PC-3 (cell line): ENCODE measurements at regions not wholly inside any gene's neighbourhood (a gene's known extent, or its start where the extent isn't known, plus 50 kb on each side); places are given as distances from the start of the nearest gene placed in this dataset.

ENCODE experiments used
- ATAC-seq: fragments of 200-7000 bp; cut with Tn5 transposase; 2 replicates; pipeline ENCODE4 v1.9.1; 2020; ENCODE audit warnings: mild to moderate bottlenecking, moderate library complexity
- BruUV-seq: library from RNA; stranded (reverse); fragments of 400-500 nt; replicated peaks from 2 replicates; lab custom pipeline; 2021; lab: Mats Ljungman, UMichigan
- CTCF ChIA-PET: fragments of 300-600 bp; sonication (Branson Sonifier 250); formaldehyde crosslinking; loops from one replicate; lab custom pipeline; 2022; ENCODE audit warnings: antibody characterized with exemption; lab: Charles Lee
- POLR2A ChIA-PET: fragments of 300-600 bp; sonication (Branson Sonifier 250); formaldehyde crosslinking; loops from one replicate; lab custom pipeline; 2022; ENCODE audit warnings: antibody characterized with exemption; ENCODE audit not compliant: unreplicated experiment; lab: Charles Lee
- DNase-seq: peaks from one replicate; pipeline ENCODE4 v3.0.0-alpha.2; 2015
- H2AFZ ChIP-seq: fragments of 300-600 bp; sonication (generic); 2 replicates; pipeline ENCODE4 v1.6.0; 2016; ENCODE audit warnings: antibody characterized with exemption, low read length
- H3F3A ChIP-seq: fragments of 300-600 bp; sonication (generic); one replicate; pipeline ENCODE4 v1.6.0; 2017; ENCODE audit warnings: antibody characterized with exemption, low read length, control low read depth, mild to moderate bottlenecking; ENCODE audit not compliant: unreplicated experiment
- H3K27ac ChIP-seq: fragments of 300-600 bp; sonication (generic); 2 replicates; pipeline ENCODE4 v1.5.1; 2016; ENCODE audit warnings: mild to moderate bottlenecking, low read length
- H3K27me3 ChIP-seq: fragments of 300-600 bp; sonication (generic); 2 replicates; pipeline ENCODE4 v1.6.1; 2016; ENCODE audit warnings: low read length, mixed read lengths
- H3K36me3 ChIP-seq: fragments of 300-600 bp; sonication (generic); 2 replicates; pipeline ENCODE4 v1.6.1; 2016; ENCODE audit warnings: low read depth, mixed run types, low read length, mixed read lengths
- H3K4me1 ChIP-seq: fragments of 300-600 bp; sonication (generic); 2 replicates; pipeline ENCODE4 v1.5.1; 2016; ENCODE audit warnings: low read length; ENCODE audit not compliant: insufficient read depth
- H3K4me2 ChIP-seq: fragments of 300-600 bp; sonication (generic); 2 replicates; pipeline ENCODE4 v1.6.0; 2016; ENCODE audit warnings: low read length
- H3K4me3 ChIP-seq: fragments of 300-600 bp; sonication (generic); 2 replicates; pipeline ENCODE4 v1.5.1; 2016; ENCODE audit warnings: mild to moderate bottlenecking, low read length, mixed read lengths
- H3K79me2 ChIP-seq: fragments of 300-600 bp; sonication (generic); 2 replicates; pipeline ENCODE4 v1.6.1; 2017; ENCODE audit warnings: low read length, mixed read lengths
- H3K9ac ChIP-seq: fragments of 300-600 bp; sonication (generic); 2 replicates; pipeline ENCODE4 v1.6.0; 2016; ENCODE audit warnings: mild to moderate bottlenecking, low read length
- H3K9me2 ChIP-seq: fragments of 300-600 bp; sonication (generic); replicated peaks from 2 replicates; pipeline ENCODE4 v1.6.1; 2016; ENCODE audit warnings: mixed run types, low read length, mixed read lengths
- H3K9me3 ChIP-seq: fragments of 300-600 bp; sonication (generic); 2 replicates; pipeline ENCODE4 v1.6.1; 2016; ENCODE audit warnings: low read length, mixed read lengths
- H4K20me1 ChIP-seq: fragments of 300-600 bp; sonication (generic); 2 replicates; pipeline ENCODE4 v1.6.1; 2016; ENCODE audit warnings: low read length, mixed read lengths
- CTCF ChIP-seq: fragments of 300-600 bp; sonication (generic); conservative IDR thresholded peaks from 2 replicates; pipeline ENCODE4 v1.5.1; 2017; ENCODE audit warnings: antibody characterized with exemption, low read depth, mild to moderate bottlenecking, low read length
- EZH2 ChIP-seq: fragments of 300-600 bp; sonication (generic); IDR thresholded peaks from one replicate; pipeline ENCODE4 v1.6.1; 2017; ENCODE audit warnings: antibody characterized with exemption, mild to moderate bottlenecking, low read length; ENCODE audit not compliant: unreplicated experiment
- EZH2phosphoT487 ChIP-seq: fragments of 300-600 bp; sonication (generic); IDR thresholded peaks from 2 replicates; pipeline ENCODE4 v1.6.1; 2018; ENCODE audit warnings: mild to moderate bottlenecking, antibody characterized with exemption, low read length, borderline replicate concordance
- intact Hi-C: fragments of 100-400 bp; cut with micrococcal nuclease; formaldehyde crosslinking; loops from 2 replicates; pipeline ENCODE4 v1.9.0; 2023

- Histone ChIP-seq H3K27ac (no peak overlapping the region), H3K4me3 (no peak overlapping the region), H3K27me3 (no peaks in the 10 kb centered on the region), H3K9ac (no peak overlapping the region), H2AFZ (no peak overlapping the region), H3F3A (no peaks in the 10 kb centered on the region), H4K20me1 (no peaks in the 10 kb centered on the region), H3K9me2 (no peaks in the 10 kb centered on the region), H3K79me2 (no peaks in the 10 kb centered on the region), H3K4me2 (no peak overlapping the region), H3K4me1 (no peaks in the 10 kb centered on the region), H3K36me3 (no peaks in the 10 kb centered on the region), H3K9me3 (no peaks in the 10 kb centered on the region)
- no TSS peak for BruUV-seq
- ChIA-PET CTCF (no interaction called here), POLR2A (no interaction called here)
- no peak for TF ChIP-seq CTCF
- no peak for TF ChIP-seq EZH2
- TF ChIP-seq EZH2phosphoT487, result no peak
- DNase-seq (no peak), ATAC-seq (no peak)
- intact Hi-C loops, result no loop called here
These were observed 180.7 kb downstream of the RAD51AP2 start for GRCh38 chr2:17337507-17337906.

GRCh38 chr2:17336458-17336857 lies 181.8 kb downstream of the RAD51AP2 start:
- H3K9ac ChIP-seq, result no peak overlapping the region
- CTCF ChIA-PET, result no interaction called here

GRCh38 chr2:17334300-17334699 lies 183.9 kb downstream of the RAD51AP2 start:
- no TSS peak for BruUV-seq

More at GRCh38 chr2:17336458-17336857, 181.8 kb downstream of the RAD51AP2 start:
- H3K9me2 ChIP-seq, result no peaks in the 10 kb centered on the region
- no peaks in the 10 kb centered on the region for H3K79me2 ChIP-seq
- H3K27me3 ChIP-seq, result no peaks in the 10 kb centered on the region
- H3K4me3 ChIP-seq, result no peak overlapping the region
- POLR2A ChIA-PET, result no interaction called here
- no peak overlapping the region for H2AFZ ChIP-seq
- no peaks in the 10 kb centered on the region for H3K9me3 ChIP-seq
- H4K20me1 ChIP-seq, result no peaks in the 10 kb centered on the region
- ATAC-seq (no peak), DNase-seq (no peak)
- no peaks in the 10 kb centered on the region for H3F3A ChIP-seq
- H3K4me2 ChIP-seq, result no peak overlapping the region
- H3K27ac ChIP-seq, result no peak overlapping the region
- no TSS peak for BruUV-seq
- intact Hi-C loops, result no loop called here
- no peaks in the 10 kb centered on the region for H3K36me3 ChIP-seq
- TF ChIP-seq EZH2 (no peak), EZH2phosphoT487 (no peak), CTCF (no peak)
- no peaks in the 10 kb centered on the region for H3K4me1 ChIP-seq

More at GRCh38 chr2:17334300-17334699, 183.9 kb downstream of the RAD51AP2 start:
- Histone ChIP-seq H3K9ac (no peak overlapping the region), H3K9me3 (no peaks in the 10 kb centered on the region), H3K27me3 (no peaks in the 10 kb centered on the region), H3F3A (no peaks in the 10 kb centered on the region), H3K27ac (no peak overlapping the region), H2AFZ (no peak overlapping the region), H3K9me2 (no peaks in the 10 kb centered on the region), H3K36me3 (no peaks in the 10 kb centered on the region), H4K20me1 (no peaks in the 10 kb centered on the region), H3K4me1 (no peaks in the 10 kb centered on the region), H3K4me3 (no peak overlapping the region), H3K4me2 (no peak overlapping the region), H3K79me2 (no peaks in the 10 kb centered on the region)
- DNase-seq (no peak), ATAC-seq (no peak)
- POLR2A ChIA-PET, result no interaction called here
- TF ChIP-seq CTCF, result no peak
- TF ChIP-seq EZH2, result no peak
- TF ChIP-seq EZH2phosphoT487, result no peak
- CTCF ChIA-PET, result no interaction called here
- intact Hi-C loops, result no loop called here
